Naive thymus-derived CD4-positive, alpha-beta T cell (primary cell): ENCODE measurements at regions not wholly inside any gene's neighbourhood (a gene's known extent, or its start where the extent isn't known, plus 50 kb on each side); places are given as distances from the start of the nearest gene placed in this dataset.

Source experiments
- ATAC-seq: fragments of 150-1000 bp; cut with Tn5 transposase; 2 replicates; pipeline ENCODE4 v1.10.0; 2021; ENCODE audit warnings: mild to moderate bottlenecking, moderate library complexity
- CTCF ChIA-PET: fragments of 350-600 bp; sonication (Branson Sonifier 250); formaldehyde crosslinking; loops from one replicate; lab custom pipeline; 2021; ENCODE audit warnings: antibody characterized with exemption; lab: Charles Lee
- POLR2A ChIA-PET: fragments of 350-600 bp; sonication (Branson Sonifier 250); formaldehyde crosslinking; loops from one replicate; lab custom pipeline; 2021; ENCODE audit warnings: antibody characterized with exemption, inconsistent platforms; lab: Charles Lee
- DNase-seq, 9 donors: peaks; one replicate each; pipeline versions ENCODE4 v3.0.0 to v3.0.0-alpha.2; 2020 to 2022; ENCODE audit warnings: mixed read lengths in 1 of 9
- H3K27ac ChIP-seq: one replicate; pipeline ENCODE4 v1.7.0; 2013; ENCODE audit warnings: mild to moderate bottlenecking, low read depth, low read length, moderate library complexity
- H3K27me3 ChIP-seq, 2 donors: one replicate each; pipeline ENCODE4 v1.7.0; 2013; ENCODE audit warnings: low read length in 2 of 2, mild to moderate bottlenecking in 2 of 2, moderate library complexity in 2 of 2; ENCODE audit not compliant: control insufficient read depth in 2 of 2, insufficient read depth in 2 of 2
- H3K36me3 ChIP-seq, 3 experiments: 1 replicate in 2 of 3; 2 replicates in 1 of 3; pipeline ENCODE4 v1.7.0; 2013; ENCODE audit warnings: low read length in 3 of 3, mild to moderate bottlenecking in 3 of 3, moderate library complexity in 1 of 3; ENCODE audit not compliant: insufficient read depth in 3 of 3, control insufficient read depth in 2 of 3
- H3K4me1 ChIP-seq, 2 donors: one replicate each; pipeline ENCODE4 v1.7.0; 2013; ENCODE audit warnings: low read length in 2 of 2, mild to moderate bottlenecking in 2 of 2, moderate library complexity in 1 of 2; ENCODE audit not compliant: control insufficient read depth in 2 of 2, insufficient read depth in 2 of 2
- H3K4me3 ChIP-seq: 2 replicates; pipeline ENCODE4 v1.7.0; 2013; ENCODE audit warnings: mild to moderate bottlenecking, low read length
- H3K9me3 ChIP-seq, 3 experiments: 1 replicate in 2 of 3; 2 replicates in 1 of 3; pipeline ENCODE4 v1.7.0; 2013; ENCODE audit warnings: low read length in 3 of 3; ENCODE audit not compliant: control insufficient read depth in 2 of 3
- H3K27ac Mint-ChIP-seq, 9 donors: one replicate each; pipeline ENCODE4 v1.8.0; 2020 to 2022; ENCODE audit warnings: mixed read lengths in 9 of 9, mild to moderate bottlenecking in 8 of 9, moderate library complexity in 5 of 9, inconsistent platforms in 2 of 9
- H3K27me3 Mint-ChIP-seq, 5 donors: one replicate each; pipeline ENCODE4 v1.8.0; 2021 to 2022; ENCODE audit warnings: mixed read lengths in 5 of 5, mild to moderate bottlenecking in 1 of 5
- H3K36me3 Mint-ChIP-seq, 5 donors: one replicate each; pipeline ENCODE4 v1.8.0; 2020 to 2022; ENCODE audit warnings: mixed read lengths in 5 of 5, mild to moderate bottlenecking in 3 of 5, inconsistent platforms in 1 of 5
- H3K4me1 Mint-ChIP-seq, 7 donors: one replicate each; pipeline ENCODE4 v1.8.0; 2020 to 2022; ENCODE audit warnings: mixed read lengths in 7 of 7, mild to moderate bottlenecking in 3 of 7, inconsistent platforms in 1 of 7
- H3K4me3 Mint-ChIP-seq, 10 donors: one replicate each; pipeline ENCODE4 v1.8.0; 2020 to 2022; ENCODE audit warnings: mild to moderate bottlenecking in 10 of 10, mixed read lengths in 10 of 10, moderate library complexity in 6 of 10, inconsistent platforms in 2 of 10
- H3K9me3 Mint-ChIP-seq, 11 donors: one replicate each; pipeline ENCODE4 v1.8.0; 2020 to 2022; ENCODE audit warnings: mixed read lengths in 11 of 11, mild to moderate bottlenecking in 4 of 11, inconsistent platforms in 1 of 11, moderate library complexity in 1 of 11
- intact Hi-C, 2 donors: fragments of 100-400 bp; cut with micrococcal nuclease; formaldehyde crosslinking; loops; one replicate each; pipeline ENCODE4 v1.15.1; 2023

- no peak overlapping the region for H3K4me3 Mint-ChIP-seq
- no peak overlapping the region for H3K27ac ChIP-seq
- no peak overlapping the region for H3K27ac Mint-ChIP-seq
- H3K9me3 ChIP-seq = no peaks in the 10 kb centered on the region
- DNase-seq (no peak), ATAC-seq (no peak)
- H3K4me3 ChIP-seq = no peak overlapping the region
- H3K27me3 Mint-ChIP-seq = no peaks in the 10 kb centered on the region
- POLR2A ChIA-PET = no interaction called here
- no peaks in the 10 kb centered on the region for H3K4me1 Mint-ChIP-seq
- CTCF ChIA-PET = no interaction called here
- peaks cover 0 to 4% (median 0%) of the 10 kb centered on the region in 5 donors for H3K36me3 Mint-ChIP-seq
- no peaks in the 10 kb centered on the region for H3K36me3 ChIP-seq
- H3K4me1 ChIP-seq = no peaks in the 10 kb centered on the region
- H3K9me3 Mint-ChIP-seq = peaks cover 0 to 20% (median 6%) of the 10 kb centered on the region in 11 donors
- H3K27me3 ChIP-seq = no peaks in the 10 kb centered on the region
- intact Hi-C loops = no loop called here
These were observed 1636.9 kb upstream of the ACVR2A start for GRCh38 chr2:146207901-146208300.

GRCh38 chr2:146207417-146207816 lies 1637.4 kb upstream of the ACVR2A start:
- Histone ChIP-seq H3K4me3 (no peak overlapping the region), H3K4me1 (no peaks in the 10 kb centered on the region), H3K27ac (no peak overlapping the region), H3K9me3 (no peaks in the 10 kb centered on the region), H3K27me3 (no peaks in the 10 kb centered on the region), H3K36me3 (no peaks in the 10 kb centered on the region)
- H3K36me3 Mint-ChIP-seq = peaks cover 0 to 4% (median 0%) of the 10 kb centered on the region in 5 donors
- no peaks in the 10 kb centered on the region for H3K27me3 Mint-ChIP-seq
- ChIA-PET CTCF (no interaction called here), POLR2A (no interaction called here)
- DNase-seq (no peak), ATAC-seq (no peak)
- H3K4me3 Mint-ChIP-seq = no peak overlapping the region
- intact Hi-C loops = no loop called here
- no peaks in the 10 kb centered on the region for H3K4me1 Mint-ChIP-seq
- peaks cover 0 to 17% (median 6%) of the 10 kb centered on the region in 11 donors for H3K9me3 Mint-ChIP-seq
- no peak overlapping the region for H3K27ac Mint-ChIP-seq

- intact Hi-C loops = no loop called here
- Mint-ChIP-seq H3K4me3 (no peak overlapping the region), H3K9me3 (peaks cover 0 to 13% (median 4%) of the 10 kb centered on the region in 11 donors), H3K4me1 (no peaks in the 10 kb centered on the region), H3K27ac (no peak overlapping the region), H3K27me3 (no peaks in the 10 kb centered on the region), H3K36me3 (no peaks in the 10 kb centered on the region)
- ChIA-PET CTCF (no interaction called here), POLR2A (no interaction called here)
- Histone ChIP-seq H3K27me3 (no peaks in the 10 kb centered on the region), H3K4me3 (no peak overlapping the region), H3K27ac (no peak overlapping the region), H3K36me3 (no peaks in the 10 kb centered on the region), H3K4me1 (no peaks in the 10 kb centered on the region), H3K9me3 (no peaks in the 10 kb centered on the region)
- no peak for ATAC-seq
- no peak for DNase-seq
These were observed 1641.7 kb upstream of the ACVR2A start for GRCh38 chr2:146203064-146203624.

GRCh38 chr2:146193619-146194018 lies 1651.2 kb upstream of the ACVR2A start:
- ChIA-PET POLR2A (no interaction called here), CTCF (no interaction called here)
- no peaks in the 10 kb centered on the region for H3K36me3 ChIP-seq
- H3K9me3 Mint-ChIP-seq = peaks cover 0 to 17% (median 8%) of the 10 kb centered on the region in 11 donors
- no peaks in the 10 kb centered on the region for H3K36me3 Mint-ChIP-seq
- DNase-seq (no peak), ATAC-seq (no peak)
- H3K27ac Mint-ChIP-seq = no peak overlapping the region
- H3K4me1 ChIP-seq = no peaks in the 10 kb centered on the region
- H3K9me3 ChIP-seq = no peaks in the 10 kb centered on the region
- no peaks in the 10 kb centered on the region for H3K27me3 ChIP-seq
- H3K4me1 Mint-ChIP-seq = no peaks in the 10 kb centered on the region
- H3K4me3 ChIP-seq = no peak overlapping the region
- intact Hi-C loops = no loop called here
- H3K27ac ChIP-seq = no peak overlapping the region
- no peaks in the 10 kb centered on the region for H3K27me3 Mint-ChIP-seq
- H3K4me3 Mint-ChIP-seq = no peak overlapping the region

GRCh38 chr2:146189541-146189940 lies 1655.3 kb upstream of the ACVR2A start:
- ChIA-PET CTCF (no interaction called here), POLR2A (no interaction called here)
- no peaks in the 10 kb centered on the region for H3K4me1 ChIP-seq
- no peak overlapping the region for H3K4me3 Mint-ChIP-seq
- no peak overlapping the region for H3K4me3 ChIP-seq
- no peaks in the 10 kb centered on the region for H3K36me3 ChIP-seq
- H3K9me3 Mint-ChIP-seq = peaks cover 0 to 11% (median 3%) of the 10 kb centered on the region in 11 donors
- no peaks in the 10 kb centered on the region for H3K27me3 Mint-ChIP-seq
- ATAC-seq (no peak), DNase-seq (no peak)
- intact Hi-C loops = no loop called here
- no peak overlapping the region for H3K27ac ChIP-seq
- no peaks in the 10 kb centered on the region for H3K4me1 Mint-ChIP-seq
- H3K36me3 Mint-ChIP-seq = no peaks in the 10 kb centered on the region
- no peaks in the 10 kb centered on the region for H3K9me3 ChIP-seq
- H3K27ac Mint-ChIP-seq = no peak overlapping the region
- no peaks in the 10 kb centered on the region for H3K27me3 ChIP-seq

GRCh38 chr2:146173934-146174333 lies 1654.0 kb upstream of the ZEB2 start:
- ChIA-PET POLR2A (no interaction called here), CTCF (no interaction called here)
- H3K27ac ChIP-seq = no peak overlapping the region
- no peaks in the 10 kb centered on the region for H3K36me3 ChIP-seq
- Mint-ChIP-seq H3K4me1 (no peaks in the 10 kb centered on the region), H3K4me3 (no peak overlapping the region), H3K27me3 (no peaks in the 10 kb centered on the region), H3K36me3 (no peaks in the 10 kb centered on the region), H3K9me3 (peaks cover 0 to 25% (median 8%) of the 10 kb centered on the region in 11 donors), H3K27ac (no peak overlapping the region)
- no peaks in the 10 kb centered on the region for H3K9me3 ChIP-seq
- no peaks in the 10 kb centered on the region for H3K27me3 ChIP-seq
- intact Hi-C loops = no loop called here
- ATAC-seq (no peak), DNase-seq (no peak)
- H3K4me3 ChIP-seq = no peak overlapping the region
- no peaks in the 10 kb centered on the region for H3K4me1 ChIP-seq

GRCh38 chr2:146161256-146161882 lies 1641.5 kb upstream of the ZEB2 start:
- ChIA-PET POLR2A (no interaction called here), CTCF (no interaction called here)
- H3K27me3 Mint-ChIP-seq = no peaks in the 10 kb centered on the region
- ATAC-seq (no peak), DNase-seq (no peak)
- H3K4me1 Mint-ChIP-seq = no peaks in the 10 kb centered on the region
- Histone ChIP-seq H3K4me3 (no peak overlapping the region), H3K4me1 (no peaks in the 10 kb centered on the region), H3K27ac (no peak overlapping the region), H3K36me3 (no peaks in the 10 kb centered on the region), H3K27me3 (no peaks in the 10 kb centered on the region), H3K9me3 (no peaks in the 10 kb centered on the region)
- no peak overlapping the region for H3K27ac Mint-ChIP-seq
- intact Hi-C loops = no loop called here
- H3K4me3 Mint-ChIP-seq = no peak overlapping the region
- H3K9me3 Mint-ChIP-seq = peaks cover 0 to 5% (median 0%) of the 10 kb centered on the region in 11 donors
- H3K36me3 Mint-ChIP-seq = no peaks in the 10 kb centered on the region
